Natural killer cell (primary cell): ENCODE measurements at regions not wholly inside any gene's neighbourhood (a gene's known extent, or its start where the extent isn't known, plus 50 kb on each side); places are given as distances from the start of the nearest gene placed in this dataset.

Experiments
- ATAC-seq, 3 donors: fragments of 150-1000 bp in 2 of 3; fragments of 200-7000 bp in 1 of 3; cut with Tn5 transposase; 1 replicate in 1 of 3; 2 replicates in 2 of 3; pipeline ENCODE4 v1.10.0; 2021; ENCODE audit warnings: mild to moderate bottlenecking in 2 of 3, moderate library complexity in 2 of 3
- DNase-seq, 2 donors: peaks; one replicate each; pipeline versions ENCODE4 v3.0.0 to v3.0.0-alpha.2; 2013 to 2021; ENCODE audit warnings: mixed read lengths in 1 of 2
- H3K27ac ChIP-seq: one replicate; pipeline ENCODE4 v1.5.1; 2013; ENCODE audit warnings: mild to moderate bottlenecking, low read length
- H3K27me3 ChIP-seq: one replicate; pipeline ENCODE4 v1.6.1; 2013; ENCODE audit warnings: low read length; ENCODE audit not compliant: control insufficient read depth, insufficient read depth
- H3K36me3 ChIP-seq: one replicate; pipeline ENCODE4 v1.6.1; 2013; ENCODE audit warnings: low read length; ENCODE audit not compliant: control insufficient read depth, insufficient read depth
- H3K4me1 ChIP-seq: one replicate; pipeline ENCODE4 v1.6.1; 2013; ENCODE audit warnings: low read length; ENCODE audit not compliant: control insufficient read depth, insufficient read depth
- H3K4me3 ChIP-seq: one replicate; pipeline ENCODE4 v1.5.1; 2013; ENCODE audit warnings: low read length
- H3K9me3 ChIP-seq: one replicate; pipeline ENCODE4 v1.6.1; 2013; ENCODE audit warnings: low read length; ENCODE audit not compliant: control insufficient read depth, insufficient read depth
- H3K27ac Mint-ChIP-seq, 2 donors: one replicate each; pipeline ENCODE4 v1.8.0; 2022; ENCODE audit warnings: mild to moderate bottlenecking in 2 of 2, mixed read lengths in 2 of 2, moderate library complexity in 1 of 2
- H3K27me3 Mint-ChIP-seq, 2 donors: one replicate each; pipeline ENCODE4 v1.8.0; 2022; ENCODE audit warnings: low read depth in 2 of 2, mixed read lengths in 2 of 2
- H3K36me3 Mint-ChIP-seq: one replicate; pipeline ENCODE4 v1.8.0; 2022; ENCODE audit warnings: mixed read lengths
- H3K4me1 Mint-ChIP-seq, 2 donors: one replicate each; pipeline ENCODE4 v1.8.0; 2022; ENCODE audit warnings: mixed read lengths in 2 of 2
- H3K4me3 Mint-ChIP-seq: one replicate; pipeline ENCODE4 v1.8.0; 2022; ENCODE audit warnings: mild to moderate bottlenecking, moderate library complexity, mixed read lengths
- H3K9me3 Mint-ChIP-seq, 2 donors: one replicate each; pipeline ENCODE4 v1.8.0; 2022; ENCODE audit warnings: mixed read lengths in 2 of 2
- WGBS: methylation state at CpG from one replicate; pipeline ENCODE4 v1.1.7; 2013; ENCODE audit warnings: missing lambda C conversion rate; ENCODE audit not compliant: insufficient coverage; 5-methylcytosine and 5-hydroxymethylcytosine counted together
- intact Hi-C: fragments of 100-400 bp; cut with micrococcal nuclease; formaldehyde crosslinking; loops from one replicate; pipeline ENCODE4 v1.14.2; 2022
- TF ChIP-seq, protein P1 (sequence below): fragments of 200-600 bp; IDR thresholded peaks from one replicate; pipeline ENCODE4 v1.8.0; 2022; ENCODE audit warnings: antibody characterized with exemption

DNA sequence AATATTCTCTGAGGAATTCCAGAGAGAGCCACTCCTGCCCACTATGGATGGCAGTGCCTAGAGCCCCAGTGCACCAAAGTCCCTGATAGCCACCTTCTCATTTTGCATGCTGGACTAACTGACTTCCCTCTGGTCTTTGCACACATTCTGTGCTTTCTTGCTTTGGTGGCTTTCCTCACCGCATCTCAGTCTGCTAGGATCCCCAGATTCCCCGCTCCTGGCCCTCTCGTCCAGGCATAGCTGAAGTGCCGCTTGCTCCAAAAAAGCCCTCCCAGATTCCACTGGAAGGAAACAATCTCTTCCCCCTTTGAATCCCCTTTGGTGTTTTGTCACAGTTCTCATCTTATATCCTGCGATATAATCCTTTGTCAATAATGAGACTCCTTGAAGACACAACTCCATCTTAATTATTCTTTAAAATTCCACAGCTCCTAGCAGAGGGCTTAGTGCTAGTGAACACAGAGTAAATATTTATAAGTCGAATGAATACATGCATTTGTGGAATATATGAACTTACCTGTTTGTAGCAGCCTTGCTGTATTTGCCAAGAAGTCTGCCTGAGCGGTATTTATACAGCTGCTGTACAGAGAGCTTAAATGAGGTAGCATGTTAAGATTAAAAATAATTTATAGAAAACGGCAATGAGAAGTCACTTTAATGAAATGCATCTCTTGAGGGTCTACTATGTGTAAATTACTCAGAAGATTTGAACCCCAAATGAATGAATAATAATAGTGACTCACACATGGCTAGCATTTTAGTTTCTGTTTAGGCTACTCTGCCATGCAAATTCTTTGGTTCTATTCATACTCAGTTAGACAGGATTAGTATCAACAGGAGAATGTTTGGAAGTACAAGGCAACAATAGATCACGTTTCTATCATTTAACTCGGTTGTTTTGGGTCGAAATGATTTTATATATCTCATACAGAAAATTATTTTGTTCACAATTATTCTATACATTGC is 421.9 kb upstream of the TENM3 start:
- no peaks in the 10 kb centered on the region for H3K27me3 Mint-ChIP-seq
- H3K4me1 ChIP-seq, result no peaks in the 10 kb centered on the region
- H3K27ac Mint-ChIP-seq, result no peak overlapping the region
- 84% methylated on average over 8 of the region's 11 CpGs for WGBS
- TF ChIP-seq, protein P1, sequence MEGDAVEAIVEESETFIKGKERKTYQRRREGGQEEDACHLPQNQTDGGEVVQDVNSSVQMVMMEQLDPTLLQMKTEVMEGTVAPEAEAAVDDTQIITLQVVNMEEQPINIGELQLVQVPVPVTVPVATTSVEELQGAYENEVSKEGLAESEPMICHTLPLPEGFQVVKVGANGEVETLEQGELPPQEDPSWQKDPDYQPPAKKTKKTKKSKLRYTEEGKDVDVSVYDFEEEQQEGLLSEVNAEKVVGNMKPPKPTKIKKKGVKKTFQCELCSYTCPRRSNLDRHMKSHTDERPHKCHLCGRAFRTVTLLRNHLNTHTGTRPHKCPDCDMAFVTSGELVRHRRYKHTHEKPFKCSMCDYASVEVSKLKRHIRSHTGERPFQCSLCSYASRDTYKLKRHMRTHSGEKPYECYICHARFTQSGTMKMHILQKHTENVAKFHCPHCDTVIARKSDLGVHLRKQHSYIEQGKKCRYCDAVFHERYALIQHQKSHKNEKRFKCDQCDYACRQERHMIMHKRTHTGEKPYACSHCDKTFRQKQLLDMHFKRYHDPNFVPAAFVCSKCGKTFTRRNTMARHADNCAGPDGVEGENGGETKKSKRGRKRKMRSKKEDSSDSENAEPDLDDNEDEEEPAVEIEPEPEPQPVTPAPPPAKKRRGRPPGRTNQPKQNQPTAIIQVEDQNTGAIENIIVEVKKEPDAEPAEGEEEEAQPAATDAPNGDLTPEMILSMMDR, result no peak
- H3K4me1 Mint-ChIP-seq, result no peaks in the 10 kb centered on the region
- H3K36me3 ChIP-seq, result no peaks in the 10 kb centered on the region
- H3K4me3 ChIP-seq, result no peak overlapping the region
- no peaks in the 10 kb centered on the region for H3K36me3 Mint-ChIP-seq
- ATAC-seq (no peak), DNase-seq (no peak)
- H3K27me3 ChIP-seq, result no peaks in the 10 kb centered on the region
- H3K9me3 ChIP-seq, result peaks cover 3% of the 10 kb centered on the region
- intact Hi-C loops, result no loop called here
- peaks cover 3 to 4% of the 10 kb centered on the region in 2 donors for H3K9me3 Mint-ChIP-seq
- no peak overlapping the region for H3K27ac ChIP-seq
- no peak overlapping the region for H3K4me3 Mint-ChIP-seq

DNA sequence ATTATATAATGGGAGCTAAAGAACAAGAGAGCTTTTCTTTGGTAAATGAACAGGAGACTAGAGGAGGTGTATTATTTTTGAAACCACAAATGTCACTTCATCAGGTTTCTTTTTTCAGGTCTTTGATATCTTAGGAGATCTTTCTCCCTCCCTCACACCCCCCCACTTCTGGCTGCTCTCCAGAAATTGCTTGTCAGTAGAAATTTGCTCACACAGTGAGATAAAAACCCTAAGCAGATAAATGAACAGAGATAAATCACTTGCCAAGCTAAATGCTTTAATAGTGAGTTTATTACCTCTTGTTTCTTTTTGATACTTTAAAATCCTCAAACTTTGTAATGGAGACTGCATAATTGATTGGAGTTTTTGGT is 421.2 kb upstream of the TENM3 start:
- Histone ChIP-seq H3K9me3 (peaks cover under 1% of the 10 kb centered on the region), H3K36me3 (no peaks in the 10 kb centered on the region), H3K27ac (no peak overlapping the region), H3K4me3 (no peak overlapping the region), H3K27me3 (no peaks in the 10 kb centered on the region), H3K4me1 (no peaks in the 10 kb centered on the region)
- DNase-seq (no peak), ATAC-seq (no peak)
- no peaks in the 10 kb centered on the region for H3K4me1 Mint-ChIP-seq
- H3K27ac Mint-ChIP-seq, result no peak overlapping the region
- H3K36me3 Mint-ChIP-seq, result no peaks in the 10 kb centered on the region
- intact Hi-C loops, result no loop called here
- H3K9me3 Mint-ChIP-seq, result peaks cover 3 to 4% of the 10 kb centered on the region in 2 donors
- H3K27me3 Mint-ChIP-seq, result no peaks in the 10 kb centered on the region
- no peak overlapping the region for H3K4me3 Mint-ChIP-seq
- TF ChIP-seq, protein P1, result no peak

DNA sequence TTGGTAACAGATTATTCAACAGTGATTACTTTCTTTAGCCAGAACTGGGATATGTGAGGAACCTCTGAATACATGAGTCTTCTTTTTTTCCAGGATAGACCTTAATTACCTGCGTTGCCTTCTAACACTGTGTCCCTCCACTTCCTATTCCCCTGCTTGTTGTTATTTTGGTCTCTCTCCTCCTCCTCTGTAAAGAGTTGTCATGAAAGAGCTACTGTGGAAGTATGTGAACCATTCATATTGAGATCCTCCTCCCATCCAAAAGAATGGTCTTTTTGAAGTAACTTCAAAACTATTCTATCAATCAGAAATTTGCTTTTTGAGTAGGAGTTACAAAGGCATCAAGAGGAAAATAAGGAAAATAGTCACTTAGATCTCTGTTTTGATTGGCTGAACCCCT is 420.0 kb upstream of the TENM3 start:
- intact Hi-C loops, result no loop called here
- H3K36me3 ChIP-seq, result no peaks in the 10 kb centered on the region
- Mint-ChIP-seq H3K36me3 (no peaks in the 10 kb centered on the region), H3K27ac (no peak overlapping the region), H3K9me3 (peaks cover 2 to 4% of the 10 kb centered on the region in 2 donors), H3K4me3 (no peak overlapping the region), H3K4me1 (no peaks in the 10 kb centered on the region), H3K27me3 (no peaks in the 10 kb centered on the region)
- ATAC-seq, result no peak
- no peak overlapping the region for H3K27ac ChIP-seq
- TF ChIP-seq, protein P1, result no peak
- no peaks in the 10 kb centered on the region for H3K4me1 ChIP-seq
- no peak overlapping the region for H3K4me3 ChIP-seq
- H3K9me3 ChIP-seq, result no peaks in the 10 kb centered on the region
- no CpG with 5 or more reads among the region's 1 CpG for WGBS
- DNase-seq, result no peak
- no peaks in the 10 kb centered on the region for H3K27me3 ChIP-seq

DNA sequence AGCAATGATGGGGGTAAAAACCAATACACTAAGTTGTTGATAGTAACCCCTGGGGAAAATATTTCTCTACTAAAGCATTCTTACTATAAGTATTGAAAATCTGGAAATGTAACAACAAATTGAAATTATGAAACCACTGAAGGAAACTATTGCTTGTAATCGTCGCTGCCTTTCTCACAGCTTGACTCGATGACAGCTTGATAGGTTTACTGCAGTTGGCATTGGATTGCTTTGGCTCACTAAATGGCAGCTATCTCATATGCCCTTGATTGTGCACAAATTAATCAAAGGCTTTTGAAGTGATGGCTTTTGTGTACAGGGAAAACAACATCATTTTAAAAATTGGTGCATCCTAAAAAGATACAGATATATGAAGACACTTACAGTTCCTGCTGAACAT is 419.6 kb upstream of the TENM3 start:
- no peaks in the 10 kb centered on the region for H3K36me3 Mint-ChIP-seq
- Histone ChIP-seq H3K36me3 (no peaks in the 10 kb centered on the region), H3K27me3 (no peaks in the 10 kb centered on the region), H3K27ac (no peak overlapping the region), H3K4me3 (no peak overlapping the region), H3K4me1 (no peaks in the 10 kb centered on the region), H3K9me3 (no peaks in the 10 kb centered on the region)
- intact Hi-C loops, result no loop called here
- DNase-seq (no peak), ATAC-seq (no peak)
- no peaks in the 10 kb centered on the region for H3K27me3 Mint-ChIP-seq
- TF ChIP-seq, protein P1, result no peak
- no peak overlapping the region for H3K27ac Mint-ChIP-seq
- H3K9me3 Mint-ChIP-seq, result peaks cover 4% of the 10 kb centered on the region in 2 donors
- no peaks in the 10 kb centered on the region for H3K4me1 Mint-ChIP-seq
- WGBS, result 95% methylated on average over 3 of the region's 3 CpGs
- H3K4me3 Mint-ChIP-seq, result no peak overlapping the region
